ENCODE measurements at regions not wholly inside any gene's neighbourhood (a gene's known extent, or its start where the extent isn't known, plus 50 kb on each side); places are given as distances from the start of the nearest gene placed in this dataset.
A peak's percentile ranks its signal among the peaks of the same experiment; 100 is the strongest.

DNA sequence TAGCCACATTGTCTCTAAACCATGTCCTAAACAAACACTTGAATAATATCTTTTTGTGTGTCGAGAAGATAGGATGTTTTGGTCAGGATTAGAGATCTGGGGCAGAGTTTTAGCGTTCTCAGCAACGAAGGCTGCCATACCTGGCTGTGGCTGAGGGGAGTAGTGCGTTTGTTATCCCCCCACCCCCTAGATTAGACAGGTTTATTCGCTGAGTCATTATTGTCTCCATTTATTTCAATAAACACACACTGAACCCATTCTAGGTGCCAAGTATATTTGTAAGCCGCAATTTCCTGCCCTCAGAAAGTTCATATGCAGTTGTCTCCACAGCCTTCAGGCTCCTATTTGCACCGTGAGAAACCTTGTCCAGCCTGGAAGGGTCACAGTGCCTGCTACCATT lies 1684.8 kb upstream of the TENM3 start:
- FAIRE-seq = no peak
- no peak for TF ChIP-seq CTCF (IDR thresholded peaks at IDR 0.05; ENCODE audit: borderline replicate concordance, extremely low read depth, insufficient read depth)

DNA sequence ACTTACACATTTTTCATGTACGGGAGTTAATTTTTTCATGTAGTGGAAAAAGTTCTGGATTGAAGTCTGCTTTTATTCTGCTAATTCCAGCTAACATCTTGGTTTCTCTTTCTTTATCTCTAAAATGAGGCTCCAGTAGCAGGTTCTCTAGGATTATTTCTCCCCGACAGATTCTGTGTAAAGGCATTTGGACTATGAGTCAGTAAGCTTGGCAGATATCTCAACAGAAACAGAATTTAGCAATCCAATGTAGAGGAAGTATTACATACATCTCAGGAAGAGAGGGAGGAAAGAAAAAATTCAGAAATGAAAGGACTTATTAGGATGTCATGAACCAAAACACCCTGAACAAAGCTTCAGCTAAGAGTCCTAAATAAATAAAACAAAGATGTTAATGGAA lies 1682.3 kb upstream of the TENM3 start:
- Histone ChIP-seq H3K27ac (ENCODE audit: low read depth in 2 of 2, low read length in 2 of 2) (no peak overlapping the region), H3K9me3 (ENCODE audit: control insufficient read depth in 2 of 3, insufficient read depth in 1 of 3, low read length in 3 of 3) (no peaks in the 10 kb centered on the region), H3K9ac (ENCODE audit: low read length in 3 of 3) (no peak overlapping the region), H3K4me1 (ENCODE audit: control insufficient read depth in 2 of 3, insufficient read depth in 2 of 3, low read depth in 1 of 3, low read length in 3 of 3) (no peaks in the 10 kb centered on the region), H3K36me3 (ENCODE audit: control insufficient read depth in 2 of 3, insufficient read depth in 3 of 3, low read length in 3 of 3) (no peaks in the 10 kb centered on the region), H3K27me3 (ENCODE audit: control insufficient read depth, insufficient read depth, low read length) (no peaks in the 10 kb centered on the region), H3K4me3 (ENCODE audit: low read length in 3 of 3) (no peak overlapping the region)
- no peak for TF ChIP-seq CTCF (IDR thresholded peaks at IDR 0.05; ENCODE audit: borderline replicate concordance, extremely low read depth, insufficient read depth)
- FAIRE-seq = no peak
- DNase-seq = no peak
- intact Hi-C loops (cut with DNase I) = no loop called here

More for the DNA sequence above, 1684.8 kb upstream of the TENM3 start:
- H3K4me3 ChIP-seq (ENCODE audit: low read length in 3 of 3) = no peak overlapping the region
- no peaks in the 10 kb centered on the region for H3K4me1 ChIP-seq (ENCODE audit: control insufficient read depth in 2 of 3, insufficient read depth in 2 of 3, low read depth in 1 of 3, low read length in 3 of 3)
- no peak overlapping the region for H3K9ac ChIP-seq (ENCODE audit: low read length in 3 of 3)
- H3K27me3 ChIP-seq (ENCODE audit: control insufficient read depth, insufficient read depth, low read length) = no peaks in the 10 kb centered on the region
- no peak overlapping the region for H3K27ac ChIP-seq (ENCODE audit: low read depth in 2 of 2, low read length in 2 of 2)
- no peak for DNase-seq
- H3K36me3 ChIP-seq (ENCODE audit: control insufficient read depth in 2 of 3, insufficient read depth in 3 of 3, low read length in 3 of 3) = no peaks in the 10 kb centered on the region
- intact Hi-C loops (cut with DNase I) = no loop called here
- no peaks in the 10 kb centered on the region for H3K9me3 ChIP-seq (ENCODE audit: control insufficient read depth in 2 of 3, insufficient read depth in 1 of 3, low read length in 3 of 3)

DNA sequence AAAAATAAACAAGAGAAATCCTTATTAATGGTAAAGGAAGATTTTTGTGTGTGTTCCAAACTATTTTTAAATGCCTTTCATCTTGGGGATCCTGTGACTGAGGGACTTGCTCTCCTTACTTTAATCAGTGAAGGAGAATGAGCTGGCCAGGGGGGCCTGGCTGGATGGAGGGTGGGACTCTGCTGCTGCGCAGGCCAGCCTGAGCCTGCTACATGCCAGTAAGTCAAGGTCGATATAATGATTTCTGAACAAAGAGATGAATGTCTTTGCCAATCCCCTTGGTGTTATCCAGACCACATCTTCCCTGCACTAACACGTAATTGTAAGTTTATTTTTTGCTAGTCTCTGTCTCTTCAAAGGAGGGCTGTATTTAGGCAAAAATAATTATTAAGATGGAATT lies 1679.2 kb upstream of the TENM3 start:
- Histone ChIP-seq H3K9me3 (ENCODE audit: control insufficient read depth in 2 of 3, insufficient read depth in 1 of 3, low read length in 3 of 3) (no peaks in the 10 kb centered on the region), H3K27me3 (ENCODE audit: control insufficient read depth, insufficient read depth, low read length) (no peaks in the 10 kb centered on the region), H3K27ac (ENCODE audit: low read depth in 2 of 2, low read length in 2 of 2) (no peak overlapping the region), H3K4me3 (ENCODE audit: low read length in 3 of 3) (peak overlapping the region in 1 of 3 donors; percentile 7), H3K9ac (ENCODE audit: low read length in 3 of 3) (no peak overlapping the region), H3K4me1 (ENCODE audit: control insufficient read depth in 2 of 3, insufficient read depth in 2 of 3, low read depth in 1 of 3, low read length in 3 of 3) (no peaks in the 10 kb centered on the region), H3K36me3 (ENCODE audit: control insufficient read depth in 2 of 3, insufficient read depth in 3 of 3, low read length in 3 of 3) (no peaks in the 10 kb centered on the region)
- no peak for FAIRE-seq
- intact Hi-C loops (cut with DNase I) = no loop called here
- peak in 3 of 5 donors; percentile 17 to 28 (median 27) for DNase-seq
- TF ChIP-seq CTCF (IDR thresholded peaks at IDR 0.05; ENCODE audit: borderline replicate concordance, extremely low read depth, insufficient read depth) = no peak

GRCh38 chr4:180564448-180564847 lies 1678.8 kb upstream of the TENM3 start:
- no peak overlapping the region for H3K4me3 ChIP-seq (ENCODE audit: low read length in 3 of 3)
- H3K36me3 ChIP-seq (ENCODE audit: control insufficient read depth in 2 of 3, insufficient read depth in 3 of 3, low read length in 3 of 3) = no peaks in the 10 kb centered on the region
- H3K9ac ChIP-seq (ENCODE audit: low read length in 3 of 3) = no peak overlapping the region
- no peaks in the 10 kb centered on the region for H3K27me3 ChIP-seq (ENCODE audit: control insufficient read depth, insufficient read depth, low read length)
- H3K27ac ChIP-seq (ENCODE audit: low read depth in 2 of 2, low read length in 2 of 2) = no peak overlapping the region
- no peaks in the 10 kb centered on the region for H3K4me1 ChIP-seq (ENCODE audit: control insufficient read depth in 2 of 3, insufficient read depth in 2 of 3, low read depth in 1 of 3, low read length in 3 of 3)
- no peak for TF ChIP-seq CTCF (IDR thresholded peaks at IDR 0.05; ENCODE audit: borderline replicate concordance, extremely low read depth, insufficient read depth)
- H3K9me3 ChIP-seq (ENCODE audit: control insufficient read depth in 2 of 3, insufficient read depth in 1 of 3, low read length in 3 of 3) = no peaks in the 10 kb centered on the region
- intact Hi-C loops (cut with DNase I) = no loop called here
- no peak for FAIRE-seq
- DNase-seq = peak in 2 of 5 donors; percentile 10 to 25

Data from kidney (tissue), 13 donors.